ENCODE measurements at regions not wholly inside any gene's neighbourhood (a gene's known extent, or its start where the extent isn't known, plus 50 kb on each side); places are given as distances from the start of the nearest gene placed in this dataset.

- no peak for TF ChIP-seq EP300 (IDR thresholded peaks at IDR 0.05)
- no peak for TF ChIP-seq CTCF (IDR thresholded peaks at IDR 0.05)
- no peak for TF ChIP-seq POLR2A (IDR thresholded peaks at IDR 0.05)
- no peak for DNase-seq (ENCODE audit: low spot score in 2 of 2)
- Histone ChIP-seq H3K4me3 (peak overlapping the region in 1 of 4 donors; percentile 15), H3K27me3 (no peaks in the 10 kb centered on the region), H3K9me3 (peaks cover 0 to 6% (median 0%) of the 10 kb centered on the region in 4 donors), H3K27ac (peak overlapping the region in 3 of 4 donors; percentile 29 to 58 (median 33)), H3K4me1 (peaks cover 0 to 14% (median 2%) of the 10 kb centered on the region in 4 donors), H3K36me3 (no peaks in the 10 kb centered on the region)
- 64 to 73% methylated on average over 16 of the region's 16 CpGs for WGBS, 2 donors
These were observed 100.0 kb upstream of the RIPOR2 start for GRCh38 chr6:25035512-25036435.

- TF ChIP-seq EP300 (IDR thresholded peaks at IDR 0.05), result no peak
- TF ChIP-seq CTCF (IDR thresholded peaks at IDR 0.05), result no peak
- TF ChIP-seq POLR2A (IDR thresholded peaks at IDR 0.05), result no peak
- Histone ChIP-seq H3K27ac (no peak overlapping the region), H3K36me3 (no peaks in the 10 kb centered on the region), H3K27me3 (no peaks in the 10 kb centered on the region), H3K4me1 (peaks cover 0 to 14% (median 2%) of the 10 kb centered on the region in 4 donors), H3K9me3 (peaks cover 0 to 6% (median 0%) of the 10 kb centered on the region in 4 donors), H3K4me3 (no peak overlapping the region)
- 94 to 97% methylated on average over 3 of the region's 3 CpGs for WGBS, 2 donors
- DNase-seq (ENCODE audit: low spot score in 2 of 2), result no peak
These were observed 100.7 kb upstream of the RIPOR2 start for GRCh38 chr6:25036461-25036860.

- H3K27me3 ChIP-seq, result no peaks in the 10 kb centered on the region
- no peak for TF ChIP-seq CTCF (IDR thresholded peaks at IDR 0.05)
- TF ChIP-seq EP300 (IDR thresholded peaks at IDR 0.05), result no peak
- TF ChIP-seq POLR2A (IDR thresholded peaks at IDR 0.05), result no peak
- H3K36me3 ChIP-seq, result no peaks in the 10 kb centered on the region
- H3K27ac ChIP-seq, result no peak overlapping the region
- H3K4me3 ChIP-seq, result no peak overlapping the region
- no peak for DNase-seq (ENCODE audit: low spot score in 2 of 2)
- H3K4me1 ChIP-seq, result peaks cover 0 to 14% (median 2%) of the 10 kb centered on the region in 4 donors
- H3K9me3 ChIP-seq, result peaks cover 0 to 6% (median 0%) of the 10 kb centered on the region in 4 donors
These were observed 102.5 kb upstream of the RIPOR2 start for GRCh38 chr6:25038300-25038699.

GRCh38 chr6:25038999-25039398, 103.2 kb upstream of the RIPOR2 start:
- no peak overlapping the region for H3K4me3 ChIP-seq
- no peak overlapping the region for H3K27ac ChIP-seq
- no peaks in the 10 kb centered on the region for H3K27me3 ChIP-seq
- no peak for DNase-seq (ENCODE audit: low spot score in 2 of 2)
- H3K4me1 ChIP-seq, result peaks cover 0 to 13% (median 2%) of the 10 kb centered on the region in 4 donors
- TF ChIP-seq EP300 (IDR thresholded peaks at IDR 0.05) (no peak), POLR2A (IDR thresholded peaks at IDR 0.05) (no peak), CTCF (IDR thresholded peaks at IDR 0.05) (no peak)
- no peaks in the 10 kb centered on the region for H3K36me3 ChIP-seq
- peaks cover 0 to 6% (median 0%) of the 10 kb centered on the region in 4 donors for H3K9me3 ChIP-seq
- WGBS, 2 donors, result 71 to 78% methylated on average over 6 of the region's 6 CpGs

GRCh38 chr6:25041485-25042035, 105.8 kb upstream of the RIPOR2 start:
- DNase-seq (ENCODE audit: low spot score in 2 of 2), result no peak
- TF ChIP-seq POLR2A (IDR thresholded peaks at IDR 0.05), result no peak
- no peak for TF ChIP-seq EP300 (IDR thresholded peaks at IDR 0.05)
- TF ChIP-seq CTCF (IDR thresholded peaks at IDR 0.05), result no peak
- 72 to 81% methylated on average over 12 of the region's 12 CpGs for WGBS, 2 donors
- Histone ChIP-seq H3K9me3 (peaks cover 0 to 6% (median 0%) of the 10 kb centered on the region in 4 donors), H3K27me3 (no peaks in the 10 kb centered on the region), H3K27ac (peak overlapping the region in 1 of 4 donors; percentile 2), H3K4me3 (peak overlapping the region in 1 of 4 donors; percentile 19), H3K4me1 (no peaks in the 10 kb centered on the region), H3K36me3 (no peaks in the 10 kb centered on the region)
